RPMI7951 (cell line): ENCODE measurements at regions not wholly inside any gene's neighbourhood (a gene's known extent, or its start where the extent isn't known, plus 50 kb on each side); places are given as distances from the start of the nearest gene placed in this dataset.
A peak's percentile ranks its signal among the peaks of the same experiment; 100 is the strongest.

Experiments
- DNase-seq: peaks from one replicate; pipeline ENCODE4 v3.0.0-alpha.2; 2012; ENCODE audit warnings: low read depth

GRCh38 chr17:54007855-54008254 is 185.1 kb downstream of the KIF2B start:
- no peak for DNase-seq

GRCh38 chr17:54009502-54009901 is 186.8 kb downstream of the KIF2B start:
- no peak for DNase-seq

- DNase-seq = no peak
Observed at GRCh38 chr17:54013072-54013471, 190.3 kb downstream of the KIF2B start.

- DNase-seq = no peak
Observed at GRCh38 chr17:54015734-54016133, 193.0 kb downstream of the KIF2B start.

- DNase-seq = no peak
Observed at GRCh38 chr17:54021418-54021817, 198.7 kb downstream of the KIF2B start.

GRCh38 chr17:54028986-54029580 is 206.4 kb downstream of the KIF2B start:
- no peak for DNase-seq

- DNase-seq = no peak
Observed at GRCh38 chr17:54029986-54030385, 207.3 kb downstream of the KIF2B start.

- DNase-seq = no peak
Observed at GRCh38 chr17:54046570-54046969, 223.8 kb downstream of the KIF2B start.

GRCh38 chr17:54063639-54064038 is 240.9 kb downstream of the KIF2B start:
- DNase-seq = no peak

- no peak for DNase-seq
Observed at GRCh38 chr17:54085020-54085419, 262.3 kb downstream of the KIF2B start.

GRCh38 chr17:54085934-54086333 is 263.2 kb downstream of the KIF2B start:
- no peak for DNase-seq

- DNase-seq = no peak
Observed at GRCh38 chr17:54096216-54096615, 273.5 kb downstream of the KIF2B start.

GRCh38 chr17:54099221-54099620 is 276.5 kb downstream of the KIF2B start:
- no peak for DNase-seq

- no peak for DNase-seq
Observed at GRCh38 chr17:54102246-54102645, 279.5 kb downstream of the KIF2B start.

GRCh38 chr17:54111576-54111975 is 288.8 kb downstream of the KIF2B start:
- no peak for DNase-seq

GRCh38 chr17:54117452-54117851 is 294.7 kb downstream of the KIF2B start:
- no peak for DNase-seq

GRCh38 chr17:54124456-54124855 is 301.7 kb downstream of the KIF2B start:
- no peak for DNase-seq

- DNase-seq = no peak
Observed at GRCh38 chr17:54153423-54153822, 330.7 kb downstream of the KIF2B start.

GRCh38 chr17:54157542-54157941 is 334.8 kb downstream of the KIF2B start:
- no peak for DNase-seq

- peak; percentile 2 for DNase-seq
Observed at GRCh38 chr17:54172096-54172984, 349.6 kb downstream of the KIF2B start.

- no peak for DNase-seq
Observed at GRCh38 chr17:54172985-54173316, 350.2 kb downstream of the KIF2B start.

- DNase-seq = no peak
Observed at GRCh38 chr17:54177606-54178308, 355.0 kb downstream of the KIF2B start.

GRCh38 chr17:54180950-54181349 is 358.2 kb downstream of the KIF2B start:
- no peak for DNase-seq
